H1 (cell line): ENCODE measurements at regions not wholly inside any gene's neighbourhood (a gene's known extent, or its start where the extent isn't known, plus 50 kb on each side); places are given as distances from the start of the nearest gene placed in this dataset.

ENCODE experiments used
- CHD7 ChIP-seq: fragments of 300-600 bp; sonication (generic); IDR thresholded peaks from 2 replicates; pipeline ENCODE4 v1.7.1; 2012; ENCODE audit warnings: low read length, moderate library complexity, mild to moderate bottlenecking, inconsistent platforms; ENCODE audit not compliant: insufficient replicate concordance
- CREB1 ChIP-seq: IDR thresholded peaks from 2 replicates; pipeline ENCODE4 v1.6.1; 2012; ENCODE audit warnings: inconsistent platforms
- EP300 ChIP-seq, 2 experiments: IDR thresholded peaks; 1 replicate in 1 of 2; 2 replicates in 1 of 2; pipeline ENCODE4 v1.6.1; 2011 to 2012; ENCODE audit warnings: low read depth in 2 of 2, low read length in 2 of 2, mild to moderate bottlenecking in 2 of 2, borderline replicate concordance in 1 of 2, inconsistent platforms in 1 of 2, moderate library complexity in 1 of 2
- SP4 ChIP-seq: IDR thresholded peaks from 2 replicates; pipeline ENCODE4 v1.6.1; 2012; ENCODE audit warnings: low read length, inconsistent platforms

- TF ChIP-seq CHD7 = no peak
- TF ChIP-seq SP4 = no peak
- no peak for TF ChIP-seq CREB1
- TF ChIP-seq EP300 (IDR thresholded peaks at IDR 0.05; ENCODE audit: borderline replicate concordance in 1 of 2, low read depth in 2 of 2, low read length in 2 of 2) = no peak
Observed at GRCh38 chr21:18812308-18812707, 408.7 kb upstream of the TMPRSS15 start (continued).
